IgD-negative memory B cell (primary cell): ENCODE measurements at regions not wholly inside any gene's neighbourhood (a gene's known extent, or its start where the extent isn't known, plus 50 kb on each side); places are given as distances from the start of the nearest gene placed in this dataset.

ENCODE experiments used
- H3K27ac Mint-ChIP-seq, 3 donors: one replicate each; pipeline ENCODE4 v1.8.0; 2020 to 2022; ENCODE audit warnings: mild to moderate bottlenecking in 3 of 3, mixed read lengths in 3 of 3, moderate library complexity in 1 of 3
- H3K27me3 Mint-ChIP-seq: one replicate; pipeline ENCODE4 v1.8.0; 2021; ENCODE audit warnings: mixed read lengths
- H3K36me3 Mint-ChIP-seq: one replicate; pipeline ENCODE4 v1.8.0; 2020; ENCODE audit warnings: mild to moderate bottlenecking, mixed read lengths
- H3K4me1 Mint-ChIP-seq, 3 donors: one replicate each; pipeline ENCODE4 v1.8.0; 2020 to 2022; ENCODE audit warnings: mixed read lengths in 3 of 3, mild to moderate bottlenecking in 1 of 3
- H3K4me3 Mint-ChIP-seq, 4 donors: one replicate each; pipeline ENCODE4 v1.8.0; 2020 to 2022; ENCODE audit warnings: mild to moderate bottlenecking in 4 of 4, mixed read lengths in 4 of 4, moderate library complexity in 3 of 4
- H3K9me3 Mint-ChIP-seq, 3 donors: one replicate each; pipeline ENCODE4 v1.8.0; 2020 to 2021; ENCODE audit warnings: mixed read lengths in 3 of 3, mild to moderate bottlenecking in 1 of 3

- H3K4me1 Mint-ChIP-seq: peaks cover 0 to 1% (median 0%) of the 10 kb centered on the region in 3 donors
- no peak overlapping the region for H3K4me3 Mint-ChIP-seq
- H3K27me3 Mint-ChIP-seq: peaks cover 6% of the 10 kb centered on the region
- no peak overlapping the region for H3K27ac Mint-ChIP-seq
- H3K9me3 Mint-ChIP-seq: peaks cover 2 to 6% (median 4%) of the 10 kb centered on the region in 3 donors
- peaks cover 2% of the 10 kb centered on the region for H3K36me3 Mint-ChIP-seq
These were observed 341.4 kb downstream of the FOXL1 start for GRCh38 chr16:86919578-86920305.

GRCh38 chr16:86921289-86921688, 342.9 kb downstream of the FOXL1 start:
- no peak overlapping the region for H3K4me3 Mint-ChIP-seq
- no peak overlapping the region for H3K27ac Mint-ChIP-seq
- peaks cover 0 to 1% (median 0%) of the 10 kb centered on the region in 3 donors for H3K4me1 Mint-ChIP-seq
- peaks cover 21% of the 10 kb centered on the region for H3K27me3 Mint-ChIP-seq
- peaks cover 2% of the 10 kb centered on the region for H3K36me3 Mint-ChIP-seq
- H3K9me3 Mint-ChIP-seq: peaks cover 2 to 6% (median 4%) of the 10 kb centered on the region in 3 donors

- Mint-ChIP-seq H3K9me3 (peaks cover 2 to 6% (median 4%) of the 10 kb centered on the region in 3 donors), H3K4me3 (no peak overlapping the region), H3K27me3 (peaks cover 29% of the 10 kb centered on the region), H3K4me1 (peaks cover 0 to 1% (median 0%) of the 10 kb centered on the region in 3 donors), H3K36me3 (peaks cover 2% of the 10 kb centered on the region), H3K27ac (no peak overlapping the region)
These were observed 344.0 kb downstream of the FOXL1 start for GRCh38 chr16:86922311-86922710.

- H3K27me3 Mint-ChIP-seq: peaks cover 37% of the 10 kb centered on the region
- H3K9me3 Mint-ChIP-seq: peaks cover 2 to 6% (median 4%) of the 10 kb centered on the region in 3 donors
- H3K4me3 Mint-ChIP-seq: no peak overlapping the region
- H3K27ac Mint-ChIP-seq: no peak overlapping the region
- H3K36me3 Mint-ChIP-seq: peaks cover 2% of the 10 kb centered on the region
- H3K4me1 Mint-ChIP-seq: peaks cover 0 to 1% (median 0%) of the 10 kb centered on the region in 3 donors
These were observed 345.3 kb downstream of the FOXL1 start for GRCh38 chr16:86923656-86924055.

GRCh38 chr16:86924537-86924936, 346.2 kb downstream of the FOXL1 start:
- Mint-ChIP-seq H3K4me1 (peaks cover 0 to 1% (median 0%) of the 10 kb centered on the region in 3 donors), H3K27ac (no peak overlapping the region), H3K4me3 (no peak overlapping the region), H3K27me3 (peaks cover 42% of the 10 kb centered on the region), H3K9me3 (peaks cover 2 to 6% (median 4%) of the 10 kb centered on the region in 3 donors), H3K36me3 (peaks cover 2% of the 10 kb centered on the region)

- no peak overlapping the region for H3K4me3 Mint-ChIP-seq
- H3K36me3 Mint-ChIP-seq: peaks cover 2% of the 10 kb centered on the region
- peaks cover 0 to 1% (median 0%) of the 10 kb centered on the region in 3 donors for H3K4me1 Mint-ChIP-seq
- H3K27me3 Mint-ChIP-seq: peaks cover 47% of the 10 kb centered on the region
- no peak overlapping the region for H3K27ac Mint-ChIP-seq
- peaks cover 2 to 6% (median 4%) of the 10 kb centered on the region in 3 donors for H3K9me3 Mint-ChIP-seq
These were observed 346.9 kb downstream of the FOXL1 start for GRCh38 chr16:86925067-86925791.

- H3K36me3 Mint-ChIP-seq: peaks cover 2% of the 10 kb centered on the region
- peaks cover 0 to 1% (median 0%) of the 10 kb centered on the region in 3 donors for H3K4me1 Mint-ChIP-seq
- peaks cover 47% of the 10 kb centered on the region for H3K27me3 Mint-ChIP-seq
- H3K9me3 Mint-ChIP-seq: peaks cover 2 to 6% (median 4%) of the 10 kb centered on the region in 3 donors
- no peak overlapping the region for H3K4me3 Mint-ChIP-seq
- no peak overlapping the region for H3K27ac Mint-ChIP-seq
These were observed 348.1 kb downstream of the FOXL1 start for GRCh38 chr16:86926181-86927094.

GRCh38 chr16:86927699-86928098, 349.4 kb downstream of the FOXL1 start:
- no peak overlapping the region for H3K4me3 Mint-ChIP-seq
- no peaks in the 10 kb centered on the region for H3K9me3 Mint-ChIP-seq
- H3K36me3 Mint-ChIP-seq: no peaks in the 10 kb centered on the region
- no peaks in the 10 kb centered on the region for H3K4me1 Mint-ChIP-seq
- H3K27me3 Mint-ChIP-seq: peaks cover 47% of the 10 kb centered on the region
- H3K27ac Mint-ChIP-seq: no peak overlapping the region

GRCh38 chr16:86928523-86929011, 350.2 kb downstream of the FOXL1 start:
- Mint-ChIP-seq H3K27ac (no peak overlapping the region), H3K4me3 (peak overlapping the region in 1 of 4 donors; percentile 44), H3K4me1 (no peaks in the 10 kb centered on the region), H3K36me3 (no peaks in the 10 kb centered on the region), H3K9me3 (no peaks in the 10 kb centered on the region), H3K27me3 (peaks cover 45% of the 10 kb centered on the region)

GRCh38 chr16:86929057-86929871, 350.9 kb downstream of the FOXL1 start:
- Mint-ChIP-seq H3K9me3 (no peaks in the 10 kb centered on the region), H3K27ac (no peak overlapping the region), H3K27me3 (peaks cover 44% of the 10 kb centered on the region), H3K36me3 (no peaks in the 10 kb centered on the region), H3K4me1 (no peaks in the 10 kb centered on the region), H3K4me3 (peak overlapping the region in 1 of 4 donors; percentile 9)

- Mint-ChIP-seq H3K27me3 (peaks cover 39% of the 10 kb centered on the region), H3K27ac (no peak overlapping the region), H3K4me1 (no peaks in the 10 kb centered on the region), H3K4me3 (no peak overlapping the region), H3K9me3 (no peaks in the 10 kb centered on the region), H3K36me3 (no peaks in the 10 kb centered on the region)
These were observed 351.7 kb downstream of the FOXL1 start for GRCh38 chr16:86930001-86930400.

- peaks cover 0 to 2% (median 0%) of the 10 kb centered on the region in 3 donors for H3K9me3 Mint-ChIP-seq
- peaks cover 39% of the 10 kb centered on the region for H3K27me3 Mint-ChIP-seq
- no peaks in the 10 kb centered on the region for H3K4me1 Mint-ChIP-seq
- H3K36me3 Mint-ChIP-seq: no peaks in the 10 kb centered on the region
- H3K27ac Mint-ChIP-seq: no peak overlapping the region
- no peak overlapping the region for H3K4me3 Mint-ChIP-seq
These were observed 352.5 kb downstream of the FOXL1 start for GRCh38 chr16:86930663-86931373.

- H3K9me3 Mint-ChIP-seq: peaks cover 0 to 2% (median 0%) of the 10 kb centered on the region in 3 donors
- no peak overlapping the region for H3K27ac Mint-ChIP-seq
- no peak overlapping the region for H3K4me3 Mint-ChIP-seq
- H3K27me3 Mint-ChIP-seq: peaks cover 36% of the 10 kb centered on the region
- no peaks in the 10 kb centered on the region for H3K36me3 Mint-ChIP-seq
- no peaks in the 10 kb centered on the region for H3K4me1 Mint-ChIP-seq
These were observed 353.1 kb downstream of the FOXL1 start for GRCh38 chr16:86931410-86931941.
